Fibroblast of upper back skin (primary cell): ENCODE measurements at regions not wholly inside any gene's neighbourhood (a gene's known extent, or its start where the extent isn't known, plus 50 kb on each side); places are given as distances from the start of the nearest gene placed in this dataset.
"Not testable (repeated sequence)": the region's sequence is repeated elsewhere in the genome, so short reads cannot be mapped to it uniquely, and the experiment has no call there.

ENCODE experiments used
- DNase-seq: peaks from one replicate; pipeline ENCODE4 v3.0.0-alpha.2; 2013

- DNase-seq: no peak
These were observed 50.2 kb upstream of the FGF3 start for GRCh38 chr11:69869311-69869939.

GRCh38 chr11:69870766-69871165 lies 51.5 kb upstream of the FGF3 start:
- DNase-seq: no peak

GRCh38 chr11:69873166-69874077 lies 54.2 kb upstream of the FGF3 start:
- no peak for DNase-seq

- no peak for DNase-seq
These were observed 55.2 kb upstream of the FGF3 start for GRCh38 chr11:69874178-69874983.

- no peak for DNase-seq
These were observed 55.9 kb upstream of the FGF3 start for GRCh38 chr11:69874984-69875624.

GRCh38 chr11:69876013-69876412 lies 56.8 kb upstream of the FGF3 start:
- no peak for DNase-seq

- DNase-seq: no peak
These were observed 58.0 kb upstream of the FGF3 start for GRCh38 chr11:69877235-69877634.

GRCh38 chr11:69877704-69878103 lies 58.5 kb upstream of the FGF3 start:
- not testable (repeated sequence) for DNase-seq

- no peak for DNase-seq
These were observed 59.1 kb upstream of the FGF3 start for GRCh38 chr11:69878144-69878883.

GRCh38 chr11:69878927-69879728 lies 59.9 kb upstream of the FGF3 start:
- DNase-seq: no peak

GRCh38 chr11:69879729-69880005 lies 60.5 kb upstream of the FGF3 start:
- no peak for DNase-seq

- no peak for DNase-seq
These were observed 61.0 kb upstream of the FGF3 start for GRCh38 chr11:69880041-69880825.

GRCh38 chr11:69880826-69881445 lies 61.7 kb upstream of the FGF3 start:
- DNase-seq: no peak

- no peak for DNase-seq
These were observed 62.5 kb upstream of the FGF3 start for GRCh38 chr11:69881467-69882269.

- DNase-seq: no peak
These were observed 63.0 kb upstream of the FGF3 start for GRCh38 chr11:69882270-69882608.

GRCh38 chr11:69883292-69884255 lies 64.4 kb upstream of the FGF3 start:
- no peak for DNase-seq

GRCh38 chr11:69884286-69884685 lies 65.1 kb upstream of the FGF3 start:
- DNase-seq: no peak

GRCh38 chr11:69884751-69885150 lies 65.5 kb upstream of the FGF3 start:
- no peak for DNase-seq
